GM12892 (cell line): ENCODE measurements at regions not wholly inside any gene's neighbourhood (a gene's known extent, or its start where the extent isn't known, plus 50 kb on each side); places are given as distances from the start of the nearest gene placed in this dataset.

ENCODE experiments used
- POLR2A ChIP-seq: IDR thresholded peaks from 2 replicates; pipeline ENCODE4 v1.6.1; 2011; ENCODE audit warnings: low read depth, low read length, control low read depth
- TAF1 ChIP-seq: IDR thresholded peaks from 2 replicates; pipeline ENCODE4 v1.6.1; 2011; ENCODE audit warnings: low read depth, mild to moderate bottlenecking, control low read depth, low read length, borderline replicate concordance

DNA sequence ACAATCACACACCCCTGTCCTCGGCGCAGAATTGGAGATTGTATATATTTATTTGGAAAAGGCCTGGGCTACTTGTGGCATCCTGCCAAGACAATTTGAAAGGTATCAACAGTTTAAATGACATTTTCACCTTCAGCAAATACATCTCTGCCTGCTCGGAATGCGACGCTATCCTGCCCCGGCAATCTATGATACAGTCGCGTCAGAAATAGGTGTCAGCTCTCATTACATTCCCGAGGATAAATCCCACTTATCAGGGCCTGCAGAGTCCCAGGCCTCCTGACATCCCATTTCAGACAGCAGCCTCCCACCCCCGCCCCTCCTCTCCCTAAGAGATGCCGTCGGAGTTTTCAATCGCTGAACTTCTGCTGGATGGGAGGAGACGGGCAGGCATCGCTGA, 114.7 kb downstream of the BRD1 start:
- no peak for TF ChIP-seq POLR2A
- TF ChIP-seq TAF1: no peak
